ENCODE measurements at regions not wholly inside any gene's neighbourhood (a gene's known extent, or its start where the extent isn't known, plus 50 kb on each side); places are given as distances from the start of the nearest gene placed in this dataset.

GRCh38 chr2:75276093-75277029 is 77.0 kb upstream of the TACR1 start:
- DNase-seq, result no peak

GRCh38 chr2:75274936-75275335 is 75.6 kb upstream of the TACR1 start:
- DNase-seq, result no peak

- no peak for DNase-seq
These were observed 68.8 kb upstream of the TACR1 start for GRCh38 chr2:75268112-75268511.

- DNase-seq, result no peak
These were observed 62.6 kb upstream of the TACR1 start for GRCh38 chr2:75261923-75262322.

- no peak for DNase-seq
These were observed 61.6 kb upstream of the TACR1 start for GRCh38 chr2:75260946-75261345.

- no peak for DNase-seq
These were observed 59.3 kb upstream of the TACR1 start for GRCh38 chr2:75258620-75259019.

GRCh38 chr2:75256485-75256884 is 57.2 kb upstream of the TACR1 start:
- no peak for DNase-seq

GRCh38 chr2:75253526-75253925 is 54.2 kb upstream of the TACR1 start:
- no peak for DNase-seq

- DNase-seq, result peak; percentile 5
These were observed 52.6 kb upstream of the TACR1 start for GRCh38 chr2:75251896-75252295.

All from NCI-H2107 (cell line).